CD1c-positive myeloid dendritic cell (primary cell): ENCODE measurements at regions not wholly inside any gene's neighbourhood (a gene's known extent, or its start where the extent isn't known, plus 50 kb on each side); places are given as distances from the start of the nearest gene placed in this dataset.
"Not testable (repeated sequence)": the region's sequence is repeated elsewhere in the genome, so short reads cannot be mapped to it uniquely, and the experiment has no call there.

Source experiments
- DNase-seq: peaks from one replicate; pipeline ENCODE4 v3.0.0-alpha.2; 2016; ENCODE audit errors: extremely low spot score

DNA sequence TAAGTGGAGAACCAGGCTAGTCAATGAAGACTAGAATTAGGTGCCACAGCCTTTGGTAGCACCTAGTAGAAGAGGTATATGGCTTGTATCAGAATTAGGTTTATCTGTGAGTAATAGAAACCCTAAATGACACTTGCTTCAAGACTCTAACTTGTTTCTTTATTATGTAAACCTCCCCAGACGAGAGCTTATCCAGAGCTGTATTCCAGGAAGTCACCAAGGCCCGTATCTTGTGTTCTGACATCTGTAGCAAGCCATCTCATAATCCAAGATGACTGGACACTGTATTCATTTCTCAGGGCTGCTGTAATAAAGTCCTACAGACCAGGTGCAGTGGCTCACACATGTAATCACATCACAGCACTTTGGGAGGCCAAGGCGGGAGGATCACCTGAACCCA, 56.7 kb upstream of the PPP1R12A start:
- no peak for DNase-seq

GRCh38 chr12:79990509-79991338, 55.8 kb upstream of the PPP1R12A start:
- DNase-seq, result not testable (repeated sequence)

DNA sequence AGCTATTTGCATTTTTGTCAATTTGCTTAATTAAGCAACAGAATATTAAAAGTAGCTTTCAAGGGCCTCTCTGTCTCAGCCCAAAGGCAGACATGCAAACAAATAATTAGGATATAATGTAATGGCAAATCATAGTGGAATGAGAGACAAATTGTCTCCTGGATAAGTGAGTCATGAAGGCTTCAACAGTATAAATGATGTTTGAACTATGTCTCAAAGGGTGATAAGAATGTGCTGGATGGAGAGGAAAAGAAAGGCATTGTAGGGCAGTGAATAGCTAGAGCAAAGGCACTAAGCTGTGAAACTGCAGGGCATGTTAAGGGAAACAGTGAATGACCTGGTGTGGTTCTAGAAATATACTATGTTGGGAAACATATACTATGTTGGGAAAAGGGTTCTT, 53.5 kb upstream of the PPP1R12A start:
- no peak for DNase-seq

GRCh38 chr12:79987731-79988130, 52.8 kb upstream of the PPP1R12A start:
- no peak for DNase-seq
